ENCODE measurements at regions not wholly inside any gene's neighbourhood (a gene's known extent, or its start where the extent isn't known, plus 50 kb on each side); places are given as distances from the start of the nearest gene placed in this dataset.

DNA sequence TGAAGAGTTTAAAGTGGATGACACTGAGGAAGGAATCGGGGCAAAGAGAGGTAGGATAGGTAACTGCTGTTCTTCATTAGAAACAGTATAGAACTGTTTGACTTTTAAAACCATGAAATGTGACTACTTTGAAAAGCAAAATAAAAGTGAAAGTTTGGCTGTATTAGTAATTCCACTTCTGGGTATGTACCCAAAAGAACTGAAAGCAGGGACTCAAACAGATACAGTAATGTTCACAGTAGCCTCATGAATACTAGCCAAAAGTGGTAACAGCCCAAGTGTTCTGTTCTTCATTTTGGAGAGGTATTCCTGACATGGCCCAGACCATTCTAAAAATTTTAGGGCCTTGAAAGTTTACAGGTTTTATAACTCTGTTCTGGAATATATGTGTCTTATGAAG, 1055.4 kb downstream of the TBL1XR1 start:
- Histone ChIP-seq H3K9ac (ENCODE audit: insufficient read depth in 1 of 2, low read depth in 2 of 2, low read length in 2 of 2) (no peak overlapping the region), H3K27me3 (ENCODE audit: control insufficient read depth in 2 of 2, insufficient read depth in 2 of 2, low read length in 2 of 2) (no peaks in the 10 kb centered on the region), H3K9me3 (replicated peaks; ENCODE audit: control insufficient read depth, insufficient read depth, low read depth, low read length) (no peaks in the 10 kb centered on the region), H3K4me2 (ENCODE audit: insufficient read depth, low read length) (no peak overlapping the region), H4K20me1 (replicated peaks; ENCODE audit: control insufficient read depth, insufficient read depth, low read length) (no peaks in the 10 kb centered on the region), H3K4me3 (no peak overlapping the region), H3K79me2 (ENCODE audit: control insufficient read depth, insufficient read depth, low read length) (no peaks in the 10 kb centered on the region), H3K27ac (ENCODE audit: extremely low read depth, low read depth, low read length) (no peak overlapping the region), H3K4me1 (replicated peaks in 1 of 2; ENCODE audit: control insufficient read depth in 2 of 2, insufficient read depth in 2 of 2, low read length in 2 of 2) (no peaks in the 10 kb centered on the region), H2AFZ (ENCODE audit: low read depth, low read length) (no peak overlapping the region), H3K9me1 (ENCODE audit: control insufficient read depth, insufficient read depth, low read length) (no peaks in the 10 kb centered on the region), H3K36me3 (ENCODE audit: control insufficient read depth, insufficient read depth, low read length) (no peaks in the 10 kb centered on the region)
- in situ Hi-C loops (cut with MboI): no loop called here
- ATAC-seq (no peak), DNase-seq (ENCODE audit: extremely low read depth in 1 of 4, low spot score in 3 of 4) (no peak), FAIRE-seq (no peak)
- ChIA-PET POLR2A (no interaction called here), CTCF (ENCODE audit: low intra/inter-chr PET ratio) (no interaction called here)
- TF ChIP-seq, protein P1, sequence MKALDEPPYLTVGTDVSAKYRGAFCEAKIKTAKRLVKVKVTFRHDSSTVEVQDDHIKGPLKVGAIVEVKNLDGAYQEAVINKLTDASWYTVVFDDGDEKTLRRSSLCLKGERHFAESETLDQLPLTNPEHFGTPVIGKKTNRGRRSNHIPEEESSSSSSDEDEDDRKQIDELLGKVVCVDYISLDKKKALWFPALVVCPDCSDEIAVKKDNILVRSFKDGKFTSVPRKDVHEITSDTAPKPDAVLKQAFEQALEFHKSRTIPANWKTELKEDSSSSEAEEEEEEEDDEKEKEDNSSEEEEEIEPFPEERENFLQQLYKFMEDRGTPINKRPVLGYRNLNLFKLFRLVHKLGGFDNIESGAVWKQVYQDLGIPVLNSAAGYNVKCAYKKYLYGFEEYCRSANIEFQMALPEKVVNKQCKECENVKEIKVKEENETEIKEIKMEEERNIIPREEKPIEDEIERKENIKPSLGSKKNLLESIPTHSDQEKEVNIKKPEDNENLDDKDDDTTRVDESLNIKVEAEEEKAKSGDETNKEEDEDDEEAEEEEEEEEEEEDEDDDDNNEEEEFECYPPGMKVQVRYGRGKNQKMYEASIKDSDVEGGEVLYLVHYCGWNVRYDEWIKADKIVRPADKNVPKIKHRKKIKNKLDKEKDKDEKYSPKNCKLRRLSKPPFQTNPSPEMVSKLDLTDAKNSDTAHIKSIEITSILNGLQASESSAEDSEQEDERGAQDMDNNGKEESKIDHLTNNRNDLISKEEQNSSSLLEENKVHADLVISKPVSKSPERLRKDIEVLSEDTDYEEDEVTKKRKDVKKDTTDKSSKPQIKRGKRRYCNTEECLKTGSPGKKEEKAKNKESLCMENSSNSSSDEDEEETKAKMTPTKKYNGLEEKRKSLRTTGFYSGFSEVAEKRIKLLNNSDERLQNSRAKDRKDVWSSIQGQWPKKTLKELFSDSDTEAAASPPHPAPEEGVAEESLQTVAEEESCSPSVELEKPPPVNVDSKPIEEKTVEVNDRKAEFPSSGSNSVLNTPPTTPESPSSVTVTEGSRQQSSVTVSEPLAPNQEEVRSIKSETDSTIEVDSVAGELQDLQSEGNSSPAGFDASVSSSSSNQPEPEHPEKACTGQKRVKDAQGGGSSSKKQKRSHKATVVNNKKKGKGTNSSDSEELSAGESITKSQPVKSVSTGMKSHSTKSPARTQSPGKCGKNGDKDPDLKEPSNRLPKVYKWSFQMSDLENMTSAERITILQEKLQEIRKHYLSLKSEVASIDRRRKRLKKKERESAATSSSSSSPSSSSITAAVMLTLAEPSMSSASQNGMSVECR (CRISPR knock-in tag; IDR thresholded peaks at IDR 0.05): no peak
- TF ChIP-seq, protein P2, sequence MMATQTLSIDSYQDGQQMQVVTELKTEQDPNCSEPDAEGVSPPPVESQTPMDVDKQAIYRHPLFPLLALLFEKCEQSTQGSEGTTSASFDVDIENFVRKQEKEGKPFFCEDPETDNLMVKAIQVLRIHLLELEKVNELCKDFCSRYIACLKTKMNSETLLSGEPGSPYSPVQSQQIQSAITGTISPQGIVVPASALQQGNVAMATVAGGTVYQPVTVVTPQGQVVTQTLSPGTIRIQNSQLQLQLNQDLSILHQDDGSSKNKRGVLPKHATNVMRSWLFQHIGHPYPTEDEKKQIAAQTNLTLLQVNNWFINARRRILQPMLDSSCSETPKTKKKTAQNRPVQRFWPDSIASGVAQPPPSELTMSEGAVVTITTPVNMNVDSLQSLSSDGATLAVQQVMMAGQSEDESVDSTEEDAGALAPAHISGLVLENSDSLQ (IDR thresholded peaks at IDR 0.05): no peak
- no peak for TF ChIP-seq NRF1 (conservative IDR thresholded peaks at IDR 0.05 in 1 of 2, IDR thresholded peaks at IDR 0.05 in 1 of 2)
- WGBS (ENCODE audit: insufficient coverage, low coverage, missing lambda C conversion rate): 0% methylated on average over 1 of the region's 1 CpG
- BruUV-seq (replicated peaks): no TSS peak
- intact Hi-C loops (cut with micrococcal nuclease): no loop called here

Measured in K562 (cell line).